GM23248 (cell line): ENCODE measurements at regions not wholly inside any gene's neighbourhood (a gene's known extent, or its start where the extent isn't known, plus 50 kb on each side); places are given as distances from the start of the nearest gene placed in this dataset.

Experiments
- DNase-seq: peaks from one replicate; pipeline ENCODE4 v3.0.0-alpha.2; 2015
- H2AFZ ChIP-seq: fragments of 200-600 bp; sonication (generic); 2 replicates; pipeline ENCODE4 v1.6.1; 2016; ENCODE audit warnings: antibody characterized with exemption
- H3F3A ChIP-seq: fragments of 200-600 bp; sonication (generic); 2 replicates; pipeline ENCODE4 v1.6.1; 2016; ENCODE audit warnings: mild to moderate bottlenecking, antibody characterized with exemption, mixed run types; ENCODE audit not compliant: insufficient read depth
- H3K27ac ChIP-seq: fragments of 200-600 bp; sonication (generic); 2 replicates; pipeline ENCODE4 v1.5.1; 2016; ENCODE audit warnings: mild to moderate bottlenecking
- H3K27me3 ChIP-seq: fragments of 200-600 bp; sonication (generic); replicated peaks from 2 replicates; pipeline ENCODE4 v1.6.1; 2016; ENCODE audit warnings: mild to moderate bottlenecking; ENCODE audit not compliant: insufficient read depth
- H3K36me3 ChIP-seq: fragments of 200-600 bp; sonication (generic); 2 replicates; pipeline ENCODE4 v1.6.1; 2016; ENCODE audit warnings: low read depth, mild to moderate bottlenecking
- H3K4me1 ChIP-seq: fragments of 200-600 bp; sonication (generic); 2 replicates; pipeline ENCODE4 v1.6.1; 2016; ENCODE audit warnings: mild to moderate bottlenecking; ENCODE audit not compliant: insufficient read depth
- H3K4me2 ChIP-seq: fragments of 200-600 bp; sonication (generic); one replicate; pipeline ENCODE4 v1.6.1; 2016; ENCODE audit warnings: mild to moderate bottlenecking; ENCODE audit not compliant: unreplicated experiment
- H3K4me3 ChIP-seq: fragments of 200-600 bp; sonication (generic); 2 replicates; pipeline ENCODE4 v1.5.1; 2016; ENCODE audit warnings: mild to moderate bottlenecking
- H3K79me2 ChIP-seq: fragments of 200-600 bp; sonication (generic); 2 replicates; pipeline ENCODE4 v1.6.1; 2016; ENCODE audit warnings: mild to moderate bottlenecking; ENCODE audit not compliant: insufficient read depth
- H3K9ac ChIP-seq: fragments of 200-600 bp; sonication (generic); 2 replicates; pipeline ENCODE4 v1.6.1; 2016; ENCODE audit warnings: mild to moderate bottlenecking
- H3K9me2 ChIP-seq: fragments of 200-600 bp; sonication (generic); 2 replicates; pipeline ENCODE4 v1.6.1; 2016; ENCODE audit warnings: mixed run types, mild to moderate bottlenecking, moderate library complexity; ENCODE audit not compliant: insufficient read depth
- H3K9me3 ChIP-seq: fragments of 200-600 bp; sonication (generic); one replicate; pipeline ENCODE4 v1.6.1; 2017; ENCODE audit warnings: low read depth
- H4K20me1 ChIP-seq: fragments of 200-600 bp; sonication (generic); 2 replicates; pipeline ENCODE4 v1.6.0; 2016; ENCODE audit not compliant: insufficient read depth
- EZH2 ChIP-seq: fragments of 200-600 bp; sonication (generic); IDR thresholded peaks from 2 replicates; pipeline ENCODE4 v1.6.1; 2018; ENCODE audit warnings: antibody characterized with exemption, mild to moderate bottlenecking; ENCODE audit not compliant: insufficient read depth, poor library complexity, severe bottlenecking
- EZH2phosphoT487 ChIP-seq: fragments of 200-600 bp; sonication (generic); IDR thresholded peaks from 2 replicates; pipeline ENCODE4 v1.6.1; 2018; ENCODE audit warnings: antibody characterized with exemption, moderate library complexity, mild to moderate bottlenecking, low read depth; ENCODE audit not compliant: insufficient read depth
- WGBS, 2 experiments: methylation state at CpG; one replicate each; pipeline ENCODE4 v1.1.6; 2015 to 2017; ENCODE audit warnings: low lambda C conversion rate in 2 of 2, low coverage in 1 of 2; ENCODE audit errors: missing lambda C conversion rate in 2 of 2; 5-methylcytosine and 5-hydroxymethylcytosine counted together
- in situ Hi-C: fragments of 300-500 bp; cut with MboI; formaldehyde crosslinking; loops from 2 replicates; pipeline ENCODE4 v1.15.0; 2020

DNA sequence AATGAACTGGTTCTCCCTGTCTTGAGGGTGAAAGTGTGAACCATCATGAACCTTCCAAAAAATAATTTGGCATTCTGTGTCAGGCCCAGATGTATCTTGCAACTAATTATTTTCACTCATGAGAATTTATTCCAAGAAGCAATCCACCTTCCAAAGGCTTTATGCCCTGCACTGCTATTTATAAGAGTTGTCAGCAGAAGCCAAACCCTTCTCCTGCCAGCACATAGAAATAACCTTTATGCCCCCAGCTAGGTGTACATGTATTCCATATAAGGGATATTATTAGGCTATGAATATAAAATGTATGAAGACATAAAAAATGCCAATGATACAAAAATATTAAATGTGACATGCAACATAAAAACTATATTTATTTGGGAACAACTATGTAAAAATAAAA is 69.0 kb upstream of the GDF10 start:
- no peak overlapping the region for H3K27ac ChIP-seq
- no peaks in the 10 kb centered on the region for H4K20me1 ChIP-seq
- H2AFZ ChIP-seq = no peak overlapping the region
- H3K9ac ChIP-seq = no peak overlapping the region
- H3K9me2 ChIP-seq = no peaks in the 10 kb centered on the region
- no peaks in the 10 kb centered on the region for H3K36me3 ChIP-seq
- in situ Hi-C loops = no loop called here
- H3K4me1 ChIP-seq = no peaks in the 10 kb centered on the region
- no peak overlapping the region for H3K4me3 ChIP-seq
- H3K27me3 ChIP-seq = peaks cover 11% of the 10 kb centered on the region; the same call in 1 of the 2 replicates
- no peaks in the 10 kb centered on the region for H3K9me3 ChIP-seq
- no peak overlapping the region for H3K4me2 ChIP-seq
- TF ChIP-seq EZH2 = no peak
- no peak for TF ChIP-seq EZH2phosphoT487
- no peaks in the 10 kb centered on the region for H3K79me2 ChIP-seq
- H3F3A ChIP-seq = no peaks in the 10 kb centered on the region
- DNase-seq = no peak

DNA sequence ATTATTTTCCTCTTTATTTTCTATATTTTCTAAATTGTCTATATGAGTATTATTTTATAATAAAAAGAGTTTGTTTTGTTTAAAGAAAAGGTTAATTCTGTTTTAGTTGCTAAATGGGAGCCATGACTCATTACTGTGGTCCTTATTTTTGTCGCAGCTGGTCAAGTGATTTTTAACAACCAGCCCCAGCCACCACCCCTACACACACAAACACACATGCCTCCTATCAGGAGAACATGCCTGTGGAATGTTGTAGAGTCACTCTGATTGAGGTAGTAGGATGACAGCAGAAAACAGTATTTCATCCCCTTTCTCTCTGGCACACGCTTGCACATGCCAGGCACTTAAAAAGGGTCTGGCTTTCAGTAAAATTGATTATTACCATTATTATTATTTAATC is 68.6 kb upstream of the GDF10 start:
- in situ Hi-C loops = no loop called here
- Histone ChIP-seq H3K27me3 (peaks cover 11% of the 10 kb centered on the region; the same call in 1 of the 2 replicates), H3F3A (no peaks in the 10 kb centered on the region), H3K9me3 (no peaks in the 10 kb centered on the region), H4K20me1 (no peaks in the 10 kb centered on the region), H3K27ac (no peak overlapping the region), H2AFZ (no peak overlapping the region), H3K9ac (no peak overlapping the region), H3K9me2 (no peaks in the 10 kb centered on the region), H3K4me3 (no peak overlapping the region), H3K36me3 (no peaks in the 10 kb centered on the region), H3K79me2 (no peaks in the 10 kb centered on the region), H3K4me2 (no peak overlapping the region), H3K4me1 (no peaks in the 10 kb centered on the region)
- TF ChIP-seq EZH2 (no peak), EZH2phosphoT487 (no peak)
- DNase-seq = no peak
- 29 to 36% methylated on average over 2 of the region's 2 CpGs for WGBS, 2 experiments

DNA sequence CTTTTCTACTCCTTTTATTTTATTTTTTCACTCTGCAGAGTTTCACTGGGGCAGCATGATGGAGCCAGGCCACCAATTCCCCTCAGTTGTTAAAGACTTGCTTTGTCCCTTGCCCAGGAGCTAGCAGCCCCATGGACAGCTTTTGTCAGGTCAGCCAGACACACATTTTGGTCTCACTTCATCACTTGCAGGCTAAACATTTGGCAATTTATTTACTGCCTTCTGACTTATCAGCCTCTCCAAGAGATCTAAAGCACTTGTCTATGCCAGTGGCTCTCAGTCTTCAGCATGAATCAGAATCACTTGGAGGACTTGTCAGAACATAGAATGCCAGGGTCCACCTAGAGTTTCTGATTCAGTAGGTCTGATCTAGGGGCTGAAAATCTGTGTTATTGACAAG is 66.4 kb upstream of the GDF10 start:
- Histone ChIP-seq H3K4me1 (no peaks in the 10 kb centered on the region), H3K4me3 (no peak overlapping the region), H3K79me2 (no peaks in the 10 kb centered on the region), H3K27ac (no peak overlapping the region), H3F3A (no peaks in the 10 kb centered on the region), H3K27me3 (peaks cover 11% of the 10 kb centered on the region), H3K9ac (no peak overlapping the region), H3K9me3 (no peaks in the 10 kb centered on the region), H4K20me1 (no peaks in the 10 kb centered on the region), H3K36me3 (no peaks in the 10 kb centered on the region), H2AFZ (no peak overlapping the region), H3K4me2 (no peak overlapping the region), H3K9me2 (no peaks in the 10 kb centered on the region)
- in situ Hi-C loops = no loop called here
- no peak for TF ChIP-seq EZH2phosphoT487
- no peak for TF ChIP-seq EZH2
- no peak for DNase-seq

DNA sequence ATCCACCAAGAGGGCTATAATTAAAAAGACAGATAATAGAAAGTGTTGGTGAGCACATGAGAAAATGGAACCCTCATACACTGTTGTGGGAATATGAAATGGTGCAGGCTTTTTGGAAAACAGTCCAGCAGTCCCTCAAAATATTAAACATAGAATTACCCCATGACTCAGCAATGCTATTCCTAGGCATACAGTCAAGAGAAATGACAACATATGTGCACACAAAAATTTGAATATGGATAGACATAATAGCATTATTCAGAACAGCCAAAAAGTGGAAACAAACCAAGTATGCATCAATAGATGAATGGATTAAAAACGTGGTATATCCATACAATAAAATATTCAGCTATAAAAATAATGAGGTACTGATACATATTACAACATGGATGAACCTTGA is 64.5 kb upstream of the GDF10 start:
- no peaks in the 10 kb centered on the region for H3K4me1 ChIP-seq
- H3K9me2 ChIP-seq = no peaks in the 10 kb centered on the region
- 0 to 10% methylated on average over 1 of the region's 1 CpG for WGBS, 2 experiments
- no peaks in the 10 kb centered on the region for H3F3A ChIP-seq
- H3K9ac ChIP-seq = no peak overlapping the region
- no peak for DNase-seq
- no peaks in the 10 kb centered on the region for H4K20me1 ChIP-seq
- no peaks in the 10 kb centered on the region for H3K79me2 ChIP-seq
- no peak overlapping the region for H3K27ac ChIP-seq
- TF ChIP-seq EZH2phosphoT487 (no peak), EZH2 (no peak)
- H3K4me3 ChIP-seq = no peak overlapping the region
- no peak overlapping the region for H3K4me2 ChIP-seq
- peaks cover 11% of the 10 kb centered on the region for H3K27me3 ChIP-seq
- no peaks in the 10 kb centered on the region for H3K36me3 ChIP-seq
- H2AFZ ChIP-seq = no peak overlapping the region
- no peaks in the 10 kb centered on the region for H3K9me3 ChIP-seq
- in situ Hi-C loops = no loop called here

DNA sequence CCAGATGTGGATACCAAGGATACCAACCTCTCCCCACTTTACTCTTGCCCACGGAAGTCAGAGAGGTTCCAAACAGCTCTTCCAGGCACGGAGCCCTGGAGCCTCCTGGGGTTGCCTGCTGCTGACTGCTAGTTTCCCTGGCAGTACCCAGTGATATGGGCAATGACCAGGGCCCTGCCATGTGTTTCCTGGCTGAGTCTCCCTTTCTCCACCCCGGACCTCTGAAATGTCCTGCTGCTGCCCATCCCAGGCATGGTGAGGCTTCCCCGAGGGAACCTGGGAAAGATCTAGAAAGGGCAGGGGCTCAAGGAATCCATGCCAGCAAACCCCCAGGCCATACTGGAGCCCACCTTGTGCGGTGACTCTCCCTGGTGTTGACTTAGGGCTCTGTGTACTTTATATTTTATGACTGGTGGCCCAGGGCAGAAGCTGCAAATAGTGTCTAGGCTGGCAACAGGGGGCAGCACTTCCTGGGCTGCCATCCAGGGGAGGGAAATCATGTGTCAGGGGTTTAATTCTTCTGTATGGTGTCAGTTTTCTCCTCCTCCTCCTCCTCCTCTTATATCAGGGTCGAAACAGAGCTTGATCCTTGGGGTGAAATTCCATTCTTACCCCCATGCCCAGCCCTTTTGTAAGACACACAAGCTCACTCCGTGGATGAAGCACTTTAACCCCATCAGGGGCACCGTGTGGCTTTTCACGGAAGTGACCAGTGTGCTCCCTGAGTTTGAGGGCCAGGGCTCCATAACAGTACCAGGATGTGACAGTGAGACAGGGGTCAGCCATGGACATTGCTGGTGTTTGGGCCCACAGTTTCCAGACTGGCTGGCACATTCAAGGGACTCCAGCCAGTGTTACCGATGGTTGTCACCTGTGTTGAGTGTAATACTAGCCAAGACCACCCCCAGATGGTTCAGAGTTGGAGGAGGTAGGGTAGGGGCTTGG is 62.4 kb upstream of the GDF10 start:
- TF ChIP-seq EZH2 (no peak), EZH2phosphoT487 (no peak)
- Histone ChIP-seq H4K20me1 (no peaks in the 10 kb centered on the region), H3K4me1 (no peaks in the 10 kb centered on the region), H2AFZ (no peak overlapping the region), H3K4me3 (no peak overlapping the region), H3K9ac (no peak overlapping the region), H3K79me2 (no peaks in the 10 kb centered on the region), H3K4me2 (no peak overlapping the region), H3K27me3 (peaks cover 10% of the 10 kb centered on the region), H3K27ac (no peak overlapping the region), H3F3A (no peaks in the 10 kb centered on the region), H3K36me3 (no peaks in the 10 kb centered on the region), H3K9me2 (no peaks in the 10 kb centered on the region), H3K9me3 (no peaks in the 10 kb centered on the region)
- DNase-seq = no peak
- 42 to 45% methylated on average over 9 to 10 of the region's 10 CpGs for WGBS, 2 experiments
- in situ Hi-C loops = no loop called here
